ENCODE measurements at regions not wholly inside any gene's neighbourhood (a gene's known extent, or its start where the extent isn't known, plus 50 kb on each side); places are given as distances from the start of the nearest gene placed in this dataset.

GRCh38 chr3:107978131-107979055 lies 112.4 kb downstream of the CD47 start:
- no peak for DNase-seq (ENCODE audit: extremely low spot score)
- TF ChIP-seq CTCF (IDR thresholded peaks at IDR 0.05; ENCODE audit: control extremely low read depth, extremely low read depth, low read depth, missing control alignments): no peak
- ChIA-PET POLR2A (no interaction called here), CTCF (interaction anchor here (1.3 to 1.5 kb wide), 2 partner anchors 15 to 16 kb away, joined by 3 to 4 read pairs; no protein-coding TSS in a partner anchor)

DNA sequence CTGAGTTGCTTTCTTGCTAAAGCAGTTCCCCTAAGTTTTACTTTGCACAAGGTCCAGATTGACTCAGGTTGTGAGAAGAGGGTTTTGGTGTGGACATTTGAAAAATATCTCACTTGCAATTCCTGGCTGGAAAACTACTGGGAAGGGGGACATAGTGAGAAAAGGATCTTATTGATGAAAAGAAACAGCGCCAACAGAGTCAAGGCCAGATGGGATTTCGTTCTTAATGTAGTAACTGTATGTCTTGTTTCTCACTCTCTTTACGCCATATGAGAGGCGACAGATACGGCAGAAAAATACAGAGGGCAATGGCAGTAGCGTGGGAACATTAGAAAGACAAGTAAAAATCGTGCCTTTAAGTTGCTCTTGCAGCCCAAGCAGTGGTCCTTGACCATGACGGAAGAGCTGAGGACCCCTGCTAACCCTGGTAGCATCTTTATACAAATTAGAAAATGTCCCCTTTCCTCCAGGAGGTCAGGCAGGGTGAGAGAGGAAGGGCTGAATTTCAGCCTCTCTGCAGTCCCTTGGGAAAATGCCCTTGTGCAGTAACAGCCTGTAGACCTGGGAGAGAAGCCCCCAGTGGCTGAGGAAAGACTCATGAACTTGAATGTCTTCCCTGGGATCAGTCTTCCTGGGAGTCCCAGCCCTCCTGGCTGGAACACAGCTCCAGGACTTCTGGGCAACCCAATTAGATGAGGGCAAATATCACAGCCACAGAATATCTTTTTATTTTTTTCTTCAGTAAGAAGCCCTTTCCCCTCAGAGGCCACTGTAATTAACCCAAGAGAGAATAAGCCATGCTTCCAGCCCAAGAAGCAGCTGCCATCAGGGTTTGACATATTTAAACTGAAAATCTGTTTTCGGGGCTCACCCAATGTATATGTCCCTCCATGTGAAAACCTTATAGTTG lies 113.4 kb downstream of the CD47 start:
- CTCF ChIA-PET: no interaction called here
- no peak for TF ChIP-seq CTCF (IDR thresholded peaks at IDR 0.05; ENCODE audit: control extremely low read depth, extremely low read depth, low read depth, missing control alignments)
- DNase-seq (ENCODE audit: extremely low spot score): no peak
- POLR2A ChIA-PET: no interaction called here

GRCh38 chr3:107976202-107976800 lies 114.5 kb downstream of the CD47 start:
- ChIA-PET POLR2A (no interaction called here), CTCF (interaction anchor here (1.0 to 1.2 kb wide), 3 partner anchors 10 to 49 kb away, joined by 3 to 4 read pairs (median 3); no protein-coding TSS in a partner anchor)
- no peak for DNase-seq (ENCODE audit: extremely low spot score)
- no peak for TF ChIP-seq CTCF (IDR thresholded peaks at IDR 0.05; ENCODE audit: control extremely low read depth, extremely low read depth, low read depth, missing control alignments)

GRCh38 chr3:107975529-107976201 lies 115.2 kb downstream of the CD47 start:
- POLR2A ChIA-PET: no interaction called here
- CTCF ChIA-PET: interaction anchor here (1.0 to 4.3 kb wide), 5 partner anchors 9 to 48 kb away, joined by 3 to 17 read pairs (median 4); no protein-coding TSS in a partner anchor
- DNase-seq (ENCODE audit: extremely low spot score): no peak
- TF ChIP-seq CTCF (IDR thresholded peaks at IDR 0.05; ENCODE audit: control extremely low read depth, extremely low read depth, low read depth, missing control alignments): no peak

- POLR2A ChIA-PET: no interaction called here
- CTCF ChIA-PET: interaction anchor here (0.8 to 4.3 kb wide), 2 partner anchors 12 to 25 kb away, joined by 3 to 17 read pairs; no protein-coding TSS in a partner anchor
- TF ChIP-seq CTCF (IDR thresholded peaks at IDR 0.05; ENCODE audit: control extremely low read depth, extremely low read depth, low read depth, missing control alignments): no peak
- DNase-seq (ENCODE audit: extremely low spot score): no peak
Observed at GRCh38 chr3:107973961-107974360, 116.9 kb downstream of the CD47 start.
